HEK293 (cell line): ENCODE measurements at regions not wholly inside any gene's neighbourhood (a gene's known extent, or its start where the extent isn't known, plus 50 kb on each side); places are given as distances from the start of the nearest gene placed in this dataset.

Experiments
- CTCF ChIA-PET: fragments of 350-600 bp; formaldehyde crosslinking; extraction: SDS; loops from one replicate; lab custom pipeline; 2021; ENCODE audit warnings: antibody characterized with exemption; lab: Yijun Ruan, JAX
- POLR2A ChIA-PET: fragments of 300-600 bp; formaldehyde crosslinking; extraction: SDS; loops from one replicate; lab custom pipeline; 2020; ENCODE audit warnings: antibody characterized with exemption, inconsistent platforms; lab: Yijun Ruan, JAX
- H3K27ac ChIP-seq: fragments of 200-500 bp; sonication (Bioruptor generic); 2 replicates; pipeline ENCODE4 v1.5.1; 2014; ENCODE audit warnings: low read depth, low read length, control low read depth, inconsistent platforms; ENCODE audit errors: extremely low read depth
- H3K36me3 ChIP-seq, 2 experiments: fragments of 200-500 bp in 1 of 2; sonication (Bioruptor generic) in 1 of 2; 1 replicate in 1 of 2; 2 replicates in 1 of 2; pipeline ENCODE4 v1.5.1; 2014 to 2017; ENCODE audit warnings: inconsistent platforms in 2 of 2, low read length in 2 of 2; ENCODE audit not compliant: control insufficient read depth in 2 of 2, insufficient read depth in 1 of 2
- H3K4me1 ChIP-seq: fragments of 200-500 bp; sonication (Bioruptor generic); 2 replicates; pipeline ENCODE4 v1.5.1; 2014; ENCODE audit warnings: mild to moderate bottlenecking, low read length, inconsistent platforms; ENCODE audit not compliant: control insufficient read depth, insufficient read depth
- H3K4me3 ChIP-seq: 2 replicates; pipeline ENCODE4 v1.5.1; 2011; ENCODE audit warnings: low read depth, mild to moderate bottlenecking, control low read depth, low read length, moderate library complexity
- H3K9me3 ChIP-seq: fragments of 200-500 bp; sonication (Bioruptor generic); 2 replicates; pipeline ENCODE4 v1.5.1; 2014; ENCODE audit warnings: low read depth, low read length, inconsistent platforms; ENCODE audit not compliant: control insufficient read depth, insufficient read depth
- GLI4 ChIP-seq: fragments of 450-650 bp; formaldehyde crosslinking; IDR thresholded peaks from 2 replicates; pipeline ENCODE4 v1.5.1; 2016; ENCODE audit warnings: missing biosample characterization, missing genetic modification characterization
- PRDM6 ChIP-seq: fragments of 450-650 bp; formaldehyde crosslinking; IDR thresholded peaks from 2 replicates; pipeline ENCODE4 v1.5.1; 2017; ENCODE audit warnings: missing biosample characterization, missing genetic modification characterization
- ZNF138 ChIP-seq: fragments of 450-650 bp; formaldehyde crosslinking; IDR thresholded peaks from 2 replicates; pipeline ENCODE4 v1.5.1; 2016; ENCODE audit warnings: missing biosample characterization, missing genetic modification characterization, borderline replicate concordance
- ZNF146 ChIP-seq: fragments of 450-650 bp; formaldehyde crosslinking; IDR thresholded peaks from 2 replicates; pipeline ENCODE4 v1.5.1; 2016; ENCODE audit warnings: missing biosample characterization, missing genetic modification characterization
- ZNF169 ChIP-seq: fragments of 450-650 bp; formaldehyde crosslinking; IDR thresholded peaks from 2 replicates; pipeline ENCODE4 v1.5.1; 2016; ENCODE audit warnings: missing biosample characterization, missing genetic modification characterization
- ZNF175 ChIP-seq: fragments of 450-650 bp; formaldehyde crosslinking; IDR thresholded peaks from 2 replicates; pipeline ENCODE4 v1.5.1; 2016; ENCODE audit warnings: missing biosample characterization, missing genetic modification characterization
- ZNF501 ChIP-seq: fragments of 450-650 bp; formaldehyde crosslinking; IDR thresholded peaks from 2 replicates; pipeline ENCODE4 v1.5.1; 2016; ENCODE audit warnings: missing biosample characterization, missing genetic modification characterization
- ZNF560 ChIP-seq: fragments of 450-650 bp; formaldehyde crosslinking; IDR thresholded peaks from 2 replicates; pipeline ENCODE4 v1.5.1; 2017; ENCODE audit warnings: missing biosample characterization, missing genetic modification characterization, borderline replicate concordance
- ZNF677 ChIP-seq: fragments of 450-650 bp; IDR thresholded peaks from 2 replicates; pipeline ENCODE4 v1.5.0; 2018; ENCODE audit warnings: missing biosample characterization, mild to moderate bottlenecking, missing genetic modification characterization, moderate library complexity
- ZNF777 ChIP-seq: fragments of 450-650 bp; formaldehyde crosslinking; IDR thresholded peaks from 2 replicates; pipeline ENCODE4 v1.5.1; 2017; ENCODE audit warnings: missing biosample characterization, missing genetic modification characterization, borderline replicate concordance
- ZSCAN23 ChIP-seq: fragments of 450-650 bp; formaldehyde crosslinking; IDR thresholded peaks from 2 replicates; pipeline ENCODE4 v1.5.1; 2016; ENCODE audit warnings: missing biosample characterization, missing genetic modification characterization
- ZXDB ChIP-seq: fragments of 450-650 bp; formaldehyde crosslinking; IDR thresholded peaks from 2 replicates; pipeline ENCODE4 v1.5.1; 2016; ENCODE audit warnings: missing biosample characterization, missing genetic modification characterization
- TF ChIP-seq, protein P1 (sequence below): fragments of 450-650 bp; formaldehyde crosslinking; IDR thresholded peaks from 2 replicates; pipeline ENCODE4 v1.5.1; 2016; ENCODE audit warnings: missing biosample characterization, missing genetic modification characterization
- TF ChIP-seq, protein P2 (sequence below): fragments of 450-650 bp; formaldehyde crosslinking; IDR thresholded peaks from 2 replicates; pipeline ENCODE4 v1.5.1; 2016; ENCODE audit warnings: missing biosample characterization, missing genetic modification characterization
- TF ChIP-seq, protein P3 (sequence below): fragments of 450-650 bp; formaldehyde crosslinking; IDR thresholded peaks from 2 replicates; pipeline ENCODE4 v1.5.1; 2016; ENCODE audit warnings: missing biosample characterization, missing genetic modification characterization
- TF ChIP-seq, protein P4 (sequence below): fragments of 450-650 bp; formaldehyde crosslinking; IDR thresholded peaks from 2 replicates; pipeline ENCODE4 v1.5.1; 2016; ENCODE audit warnings: missing biosample characterization, missing genetic modification characterization

DNA sequence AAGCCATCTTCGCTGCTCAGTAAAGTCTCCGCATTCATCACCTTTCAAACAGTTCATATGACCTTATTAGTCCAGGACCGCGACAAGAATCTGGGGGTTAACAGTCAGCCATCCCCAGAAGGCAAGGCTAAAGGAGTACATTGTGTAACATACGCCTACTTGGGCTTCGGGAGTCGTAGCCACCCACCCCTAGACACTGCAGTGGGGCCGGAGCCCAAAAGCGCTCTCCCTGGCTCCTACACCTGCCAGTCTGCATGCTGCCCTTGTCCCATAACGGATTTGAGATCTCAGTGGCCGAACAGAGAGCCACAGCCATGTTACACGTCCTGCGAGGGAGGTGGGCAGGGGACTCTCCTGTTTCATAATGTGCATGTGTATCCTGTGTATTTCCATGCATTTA lies 1405.5 kb downstream of the GRIK2 start:
- H3K4me3 ChIP-seq: no peak overlapping the region
- POLR2A ChIA-PET: no interaction called here

GRCh38 chr6:102798636-102799035 lies 1405.1 kb downstream of the GRIK2 start:
- H3K27ac ChIP-seq: no peak overlapping the region
- no peak for TF ChIP-seq ZNF175 (tag by site-specific recombination)
- TF ChIP-seq, protein P1, sequence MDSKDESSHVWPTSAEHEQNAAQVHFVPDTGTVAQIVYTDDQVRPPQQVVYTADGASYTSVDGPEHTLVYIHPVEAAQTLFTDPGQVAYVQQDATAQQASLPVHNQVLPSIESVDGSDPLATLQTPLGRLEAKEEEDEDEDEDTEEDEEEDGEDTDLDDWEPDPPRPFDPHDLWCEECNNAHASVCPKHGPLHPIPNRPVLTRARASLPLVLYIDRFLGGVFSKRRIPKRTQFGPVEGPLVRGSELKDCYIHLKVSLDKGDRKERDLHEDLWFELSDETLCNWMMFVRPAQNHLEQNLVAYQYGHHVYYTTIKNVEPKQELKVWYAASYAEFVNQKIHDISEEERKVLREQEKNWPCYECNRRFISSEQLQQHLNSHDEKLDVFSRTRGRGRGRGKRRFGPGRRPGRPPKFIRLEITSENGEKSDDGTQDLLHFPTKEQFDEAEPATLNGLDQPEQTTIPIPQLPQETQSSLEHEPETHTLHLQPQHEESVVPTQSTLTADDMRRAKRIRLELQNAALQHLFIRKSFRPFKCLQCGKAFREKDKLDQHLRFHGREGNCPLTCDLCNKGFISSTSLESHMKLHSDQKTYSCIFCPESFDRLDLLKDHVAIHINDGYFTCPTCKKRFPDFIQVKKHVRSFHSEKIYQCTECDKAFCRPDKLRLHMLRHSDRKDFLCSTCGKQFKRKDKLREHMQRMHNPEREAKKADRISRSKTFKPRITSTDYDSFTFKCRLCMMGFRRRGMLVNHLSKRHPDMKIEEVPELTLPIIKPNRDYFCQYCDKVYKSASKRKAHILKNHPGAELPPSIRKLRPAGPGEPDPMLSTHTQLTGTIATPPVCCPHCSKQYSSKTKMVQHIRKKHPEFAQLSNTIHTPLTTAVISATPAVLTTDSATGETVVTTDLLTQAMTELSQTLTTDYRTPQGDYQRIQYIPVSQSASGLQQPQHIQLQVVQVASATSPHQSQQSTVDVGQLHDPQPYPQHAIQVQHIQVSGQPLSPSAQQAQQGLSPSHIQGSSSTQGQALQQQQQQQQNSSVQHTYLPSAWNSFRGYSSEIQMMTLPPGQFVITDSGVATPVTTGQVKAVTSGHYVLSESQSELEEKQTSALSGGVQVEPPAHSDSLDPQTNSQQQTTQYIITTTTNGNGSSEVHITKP (tag by site-specific recombination): peak; percentile 84
- TF ChIP-seq, all 188 proteins: peak for 1
- H3K36me3 ChIP-seq: no peaks in the 10 kb centered on the region
- POLR2A ChIA-PET: no interaction called here
- H3K4me3 ChIP-seq: no peak overlapping the region
- H3K9me3 ChIP-seq: no peaks in the 10 kb centered on the region
- CTCF ChIA-PET: no interaction called here
- no peaks in the 10 kb centered on the region for H3K4me1 ChIP-seq

More for the DNA sequence above, 1405.5 kb downstream of the GRIK2 start:
- H3K4me1 ChIP-seq: no peaks in the 10 kb centered on the region
- H3K9me3 ChIP-seq: no peaks in the 10 kb centered on the region
- H3K36me3 ChIP-seq: no peaks in the 10 kb centered on the region
- CTCF ChIA-PET: interaction anchor here (0.6 kb wide), 1 partner anchor 362 kb away, joined by 3 read pairs; no protein-coding TSS in a partner anchor
- TF ChIP-seq ZNF138 (no peak), PRDM6 (tag by site-specific recombination) (no peak), ZNF777 (tag by site-specific recombination) (no peak), ZNF501 (tag by site-specific recombination) (no peak), ZNF677 (tag by site-specific recombination) (no peak), ZNF169 (tag by site-specific recombination) (no peak), GLI4 (tag by site-specific recombination) (no peak), ZSCAN23 (tag by site-specific recombination) (no peak), ZXDB (tag by site-specific recombination) (no peak), ZNF560 (no peak), ZNF146 (tag by site-specific recombination) (no peak)
- TF ChIP-seq, protein P2, sequence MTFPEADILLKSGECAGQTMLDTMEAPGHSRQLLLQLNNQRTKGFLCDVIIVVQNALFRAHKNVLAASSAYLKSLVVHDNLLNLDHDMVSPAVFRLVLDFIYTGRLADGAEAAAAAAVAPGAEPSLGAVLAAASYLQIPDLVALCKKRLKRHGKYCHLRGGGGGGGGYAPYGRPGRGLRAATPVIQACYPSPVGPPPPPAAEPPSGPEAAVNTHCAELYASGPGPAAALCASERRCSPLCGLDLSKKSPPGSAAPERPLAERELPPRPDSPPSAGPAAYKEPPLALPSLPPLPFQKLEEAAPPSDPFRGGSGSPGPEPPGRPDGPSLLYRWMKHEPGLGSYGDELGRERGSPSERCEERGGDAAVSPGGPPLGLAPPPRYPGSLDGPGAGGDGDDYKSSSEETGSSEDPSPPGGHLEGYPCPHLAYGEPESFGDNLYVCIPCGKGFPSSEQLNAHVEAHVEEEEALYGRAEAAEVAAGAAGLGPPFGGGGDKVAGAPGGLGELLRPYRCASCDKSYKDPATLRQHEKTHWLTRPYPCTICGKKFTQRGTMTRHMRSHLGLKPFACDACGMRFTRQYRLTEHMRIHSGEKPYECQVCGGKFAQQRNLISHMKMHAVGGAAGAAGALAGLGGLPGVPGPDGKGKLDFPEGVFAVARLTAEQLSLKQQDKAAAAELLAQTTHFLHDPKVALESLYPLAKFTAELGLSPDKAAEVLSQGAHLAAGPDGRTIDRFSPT (tag by site-specific recombination): no peak
- TF ChIP-seq, protein P3, sequence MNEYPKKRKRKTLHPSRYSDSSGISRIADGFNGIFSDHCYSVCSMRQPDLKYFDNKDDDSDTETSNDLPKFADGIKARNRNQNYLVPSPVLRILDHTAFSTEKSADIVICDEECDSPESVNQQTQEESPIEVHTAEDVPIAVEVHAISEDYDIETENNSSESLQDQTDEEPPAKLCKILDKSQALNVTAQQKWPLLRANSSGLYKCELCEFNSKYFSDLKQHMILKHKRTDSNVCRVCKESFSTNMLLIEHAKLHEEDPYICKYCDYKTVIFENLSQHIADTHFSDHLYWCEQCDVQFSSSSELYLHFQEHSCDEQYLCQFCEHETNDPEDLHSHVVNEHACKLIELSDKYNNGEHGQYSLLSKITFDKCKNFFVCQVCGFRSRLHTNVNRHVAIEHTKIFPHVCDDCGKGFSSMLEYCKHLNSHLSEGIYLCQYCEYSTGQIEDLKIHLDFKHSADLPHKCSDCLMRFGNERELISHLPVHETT (tag by site-specific recombination): no peak
- TF ChIP-seq, protein P4, sequence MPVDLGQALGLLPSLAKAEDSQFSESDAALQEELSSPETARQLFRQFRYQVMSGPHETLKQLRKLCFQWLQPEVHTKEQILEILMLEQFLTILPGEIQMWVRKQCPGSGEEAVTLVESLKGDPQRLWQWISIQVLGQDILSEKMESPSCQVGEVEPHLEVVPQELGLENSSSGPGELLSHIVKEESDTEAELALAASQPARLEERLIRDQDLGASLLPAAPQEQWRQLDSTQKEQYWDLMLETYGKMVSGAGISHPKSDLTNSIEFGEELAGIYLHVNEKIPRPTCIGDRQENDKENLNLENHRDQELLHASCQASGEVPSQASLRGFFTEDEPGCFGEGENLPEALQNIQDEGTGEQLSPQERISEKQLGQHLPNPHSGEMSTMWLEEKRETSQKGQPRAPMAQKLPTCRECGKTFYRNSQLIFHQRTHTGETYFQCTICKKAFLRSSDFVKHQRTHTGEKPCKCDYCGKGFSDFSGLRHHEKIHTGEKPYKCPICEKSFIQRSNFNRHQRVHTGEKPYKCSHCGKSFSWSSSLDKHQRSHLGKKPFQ (tag by site-specific recombination): no peak
- H3K27ac ChIP-seq: no peak overlapping the region
